Islet of Langerhans (tissue), 1 donor: ENCODE measurements at regions not wholly inside any gene's neighbourhood (a gene's known extent, or its start where the extent isn't known, plus 50 kb on each side); places are given as distances from the start of the nearest gene placed in this dataset.
"Not testable (repeated sequence)": the region's sequence is repeated elsewhere in the genome, so short reads cannot be mapped to it uniquely, and the experiment has no call there.

ENCODE experiments used
- FAIRE-seq: peaks from one replicate; lab custom pipeline; 2011; peaks lifted over from hg19 to GRCh38; lab: Jason Lieb, UNC

DNA sequence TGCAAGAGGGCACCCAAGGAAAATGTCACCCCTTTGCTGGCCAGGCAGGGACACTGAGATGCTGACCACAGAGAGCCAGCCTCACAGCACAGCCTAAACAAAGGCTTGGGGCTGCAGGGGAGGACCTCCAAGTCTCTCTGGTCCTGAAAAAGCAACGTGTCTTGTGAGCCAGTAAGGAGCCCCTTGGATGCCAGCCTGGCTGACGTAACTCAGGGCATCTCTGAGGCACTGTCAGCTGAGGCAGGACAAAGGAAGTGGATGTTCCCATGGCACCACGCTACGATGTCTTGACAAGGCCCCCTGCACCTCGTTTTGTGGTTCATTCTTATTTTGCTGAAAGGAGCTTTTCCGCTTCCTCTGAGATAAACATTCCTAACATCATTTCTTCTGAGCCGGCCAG lies 160.7 kb downstream of the OR4M2 start:
- no peak for FAIRE-seq

DNA sequence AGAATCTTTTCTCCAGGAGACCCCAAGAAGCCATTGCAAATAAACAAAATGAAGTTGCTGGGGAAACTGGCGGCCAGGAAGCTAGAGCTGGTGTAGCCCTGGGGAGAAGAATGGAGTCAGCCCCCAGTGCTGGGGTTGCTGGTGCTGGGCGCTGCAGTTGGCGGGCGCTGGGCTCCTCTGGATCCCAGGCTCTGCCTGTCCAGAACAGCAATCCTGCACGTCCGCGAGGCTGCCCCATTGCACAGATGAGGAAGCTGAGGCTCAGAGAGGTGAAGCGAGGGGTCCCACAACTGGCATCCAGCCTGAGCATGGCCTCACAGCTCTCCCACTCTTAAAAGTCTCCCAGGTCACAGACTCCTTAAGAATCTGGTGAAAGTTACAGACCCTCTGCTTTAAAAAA lies 161.1 kb downstream of the OR4M2 start:
- FAIRE-seq: no peak

DNA sequence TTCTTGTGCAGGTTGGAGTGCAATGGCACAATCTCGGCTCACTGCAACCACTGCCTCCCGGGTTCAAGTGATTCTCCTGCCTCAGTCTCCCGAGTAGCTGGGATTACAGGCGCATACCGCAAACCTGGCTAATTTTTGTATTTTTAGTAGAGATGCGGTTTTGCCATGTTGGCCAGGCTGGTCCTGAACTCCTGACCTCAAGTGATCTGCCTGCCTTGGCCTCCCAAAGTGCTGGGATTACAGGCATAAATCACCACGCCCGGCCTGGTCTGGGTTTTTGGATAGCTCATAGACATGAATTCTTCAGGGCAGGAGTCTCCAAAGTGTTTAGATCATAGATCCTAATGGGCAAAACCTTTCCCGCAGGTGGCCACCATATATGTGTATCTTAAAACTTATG lies 162.0 kb downstream of the OR4M2 start:
- FAIRE-seq: not testable (repeated sequence)

DNA sequence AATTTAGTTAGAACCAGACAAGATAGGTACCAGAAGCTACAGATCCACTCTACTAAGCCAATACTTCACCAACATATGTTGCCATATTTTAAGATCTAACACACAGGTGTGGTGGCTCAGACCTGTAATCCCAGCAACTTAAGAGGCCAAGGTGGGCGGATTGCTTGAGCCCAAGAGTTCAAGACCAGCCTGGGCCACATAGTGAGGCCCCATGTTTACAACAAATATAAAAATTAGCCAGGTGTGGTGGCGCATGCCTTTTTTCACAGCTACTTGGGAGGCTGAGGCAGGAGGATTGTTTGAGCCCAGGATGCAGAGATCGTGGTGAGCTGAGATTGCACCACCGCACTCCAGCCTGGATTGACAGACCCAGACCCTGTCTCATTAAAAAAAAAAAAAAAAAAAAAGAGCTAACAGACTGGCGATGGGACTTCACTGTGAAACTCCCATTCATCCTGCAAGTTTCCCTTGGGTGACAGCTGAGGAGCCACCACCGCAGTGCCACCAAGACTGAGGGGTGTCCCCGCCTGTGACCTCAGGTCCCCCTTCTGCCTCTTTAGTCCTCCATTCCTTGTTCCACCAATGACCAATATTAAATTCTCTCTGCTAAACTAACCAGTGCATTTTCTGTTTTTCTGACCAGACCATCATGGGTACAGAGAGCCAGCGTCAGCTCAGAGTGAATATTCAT lies 163.3 kb downstream of the OR4M2 start:
- no peak for FAIRE-seq

DNA sequence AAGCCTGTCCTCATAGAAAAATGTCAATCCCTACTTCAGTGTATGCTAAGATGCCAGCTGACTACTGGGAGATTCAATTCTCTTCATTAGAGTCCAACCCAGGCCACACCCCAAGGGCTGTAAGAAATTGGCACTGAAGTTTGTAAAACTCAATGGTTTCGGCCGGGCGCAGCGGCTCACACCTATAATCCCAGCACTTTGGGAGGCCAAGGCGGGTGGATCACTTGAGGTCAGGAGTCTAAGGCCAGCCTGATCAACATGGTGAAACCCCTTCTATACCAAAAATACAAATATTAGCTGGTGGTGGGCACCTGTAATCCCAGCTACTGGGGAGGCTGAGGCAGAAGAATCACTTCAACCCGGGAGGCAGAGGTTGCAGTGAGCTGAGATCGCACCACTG lies 169.2 kb downstream of the OR4M2 start:
- not testable (repeated sequence) for FAIRE-seq

DNA sequence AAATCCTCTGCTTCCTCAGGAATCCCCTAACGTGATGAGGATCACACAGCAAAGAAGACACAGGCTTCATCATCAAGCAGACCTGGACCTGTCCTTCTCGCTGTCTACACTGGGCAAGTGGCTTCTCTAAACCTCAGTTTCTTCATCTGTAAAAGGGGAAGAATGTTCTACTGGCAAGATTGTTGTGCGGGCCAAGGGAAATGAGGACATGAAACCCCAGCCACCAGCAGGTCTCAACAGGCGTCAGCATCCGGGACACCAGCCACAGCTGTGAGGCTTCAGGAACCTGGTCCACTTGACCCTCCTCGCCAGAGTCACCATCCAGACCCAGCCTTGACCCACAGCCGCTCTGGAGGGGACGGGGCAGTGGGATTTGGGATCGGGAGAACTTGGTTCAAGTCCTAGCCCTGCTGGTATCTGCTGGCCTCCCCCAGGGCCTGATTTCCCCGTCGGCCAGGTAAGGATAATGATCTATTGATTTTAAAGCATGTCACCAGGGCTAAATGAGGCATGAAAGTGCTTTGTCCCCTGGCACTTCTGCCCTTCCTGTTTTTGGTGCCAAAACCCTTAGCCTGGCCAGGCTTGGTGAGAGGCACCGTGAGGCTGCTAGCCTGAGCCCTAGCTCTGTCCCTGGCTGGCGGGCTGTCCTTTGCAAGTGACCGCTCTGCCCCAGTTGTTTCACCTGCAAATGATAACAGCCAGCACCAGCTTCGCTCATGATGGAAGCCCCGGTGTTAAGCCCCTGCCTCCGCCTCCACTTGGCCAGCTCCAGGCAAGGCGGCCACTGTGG lies 170.4 kb downstream of the OR4M2 start:
- FAIRE-seq: not testable (repeated sequence)

DNA sequence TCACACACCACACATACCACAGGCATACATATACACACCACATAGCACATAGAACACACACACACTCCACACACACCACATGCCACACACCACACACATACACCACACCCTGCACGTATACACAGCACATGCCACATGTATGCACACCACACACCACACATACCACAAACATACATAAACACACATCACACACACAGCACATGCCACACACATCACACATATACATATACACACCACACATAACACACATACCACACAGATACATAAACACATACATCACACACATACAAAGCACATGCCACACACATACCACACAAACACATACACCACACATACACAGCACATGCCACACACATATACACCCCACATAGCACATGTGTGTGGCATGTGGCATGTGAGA lies 171.1 kb downstream of the OR4M2 start:
- no peak for FAIRE-seq

DNA sequence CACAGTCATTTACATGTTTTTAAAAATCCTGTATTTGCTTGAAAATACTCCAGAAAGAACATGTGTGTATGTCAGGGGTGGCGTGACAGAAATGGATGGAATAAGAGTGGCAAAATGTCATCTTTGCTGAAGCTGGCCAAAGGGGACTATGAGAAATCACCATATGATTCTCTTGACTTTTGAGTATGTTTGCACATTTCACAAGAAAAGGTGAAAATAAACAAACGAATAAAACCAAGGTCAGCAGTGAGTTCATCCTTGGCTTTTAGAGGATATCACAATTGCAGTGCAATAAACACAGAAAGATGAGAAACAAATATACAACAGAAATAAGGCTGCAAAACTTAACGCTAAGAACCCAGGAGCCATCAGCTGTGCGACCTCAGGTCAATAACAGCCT lies 171.7 kb downstream of the OR4M2 start:
- FAIRE-seq: not testable (repeated sequence)

DNA sequence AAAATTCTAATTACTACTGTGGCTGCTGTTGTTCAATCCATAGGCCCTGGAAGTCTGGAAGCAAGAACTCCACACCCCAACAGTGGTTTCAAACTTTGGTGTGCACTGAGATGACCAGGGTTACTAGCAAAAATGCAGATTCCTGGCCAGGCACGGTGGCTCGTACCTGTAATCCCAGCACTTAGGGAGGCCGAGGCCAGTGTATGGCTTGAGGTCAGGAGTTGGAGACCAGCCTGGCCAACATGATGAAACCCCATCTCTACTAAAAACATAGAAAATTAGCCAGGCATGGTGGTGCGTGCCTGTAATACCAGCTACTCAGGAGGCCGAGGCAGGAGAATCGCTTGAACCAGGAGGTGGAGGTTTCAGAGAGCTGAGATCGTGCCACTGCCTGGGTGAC lies 172.2 kb downstream of the OR4M2 start:
- not testable (repeated sequence) for FAIRE-seq

DNA sequence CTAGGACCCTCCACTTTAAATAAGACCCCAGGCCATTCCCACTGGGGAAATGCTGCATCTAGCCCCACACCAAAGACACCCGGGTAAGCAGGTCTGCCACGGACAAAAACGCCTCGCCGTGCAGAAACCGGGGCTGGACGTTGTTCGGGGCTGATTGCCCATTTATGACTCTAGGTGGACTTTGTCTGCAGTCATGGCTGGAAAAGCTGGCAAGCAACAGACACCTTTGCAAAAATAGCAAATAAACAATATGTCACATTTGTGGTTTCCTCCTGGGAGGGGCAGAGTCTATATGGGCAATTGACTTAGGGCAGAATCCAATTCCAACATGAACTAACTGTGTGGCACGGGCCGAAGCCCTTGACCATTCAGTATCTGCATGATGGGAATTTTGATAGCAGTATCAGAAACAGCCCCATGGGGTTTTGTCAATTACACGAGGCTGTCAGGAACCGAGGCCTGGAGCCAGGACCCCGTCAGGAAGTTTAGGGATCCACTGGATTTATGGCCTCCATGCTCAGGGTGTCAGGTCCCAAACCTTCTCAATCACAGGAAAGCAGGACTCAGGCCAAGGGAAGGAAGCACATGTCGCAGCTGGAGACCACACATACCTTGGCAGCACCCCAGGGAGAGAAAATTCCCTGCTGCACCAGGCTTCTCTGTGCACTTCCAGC lies 172.8 kb downstream of the OR4M2 start:
- FAIRE-seq: not testable (repeated sequence)

DNA sequence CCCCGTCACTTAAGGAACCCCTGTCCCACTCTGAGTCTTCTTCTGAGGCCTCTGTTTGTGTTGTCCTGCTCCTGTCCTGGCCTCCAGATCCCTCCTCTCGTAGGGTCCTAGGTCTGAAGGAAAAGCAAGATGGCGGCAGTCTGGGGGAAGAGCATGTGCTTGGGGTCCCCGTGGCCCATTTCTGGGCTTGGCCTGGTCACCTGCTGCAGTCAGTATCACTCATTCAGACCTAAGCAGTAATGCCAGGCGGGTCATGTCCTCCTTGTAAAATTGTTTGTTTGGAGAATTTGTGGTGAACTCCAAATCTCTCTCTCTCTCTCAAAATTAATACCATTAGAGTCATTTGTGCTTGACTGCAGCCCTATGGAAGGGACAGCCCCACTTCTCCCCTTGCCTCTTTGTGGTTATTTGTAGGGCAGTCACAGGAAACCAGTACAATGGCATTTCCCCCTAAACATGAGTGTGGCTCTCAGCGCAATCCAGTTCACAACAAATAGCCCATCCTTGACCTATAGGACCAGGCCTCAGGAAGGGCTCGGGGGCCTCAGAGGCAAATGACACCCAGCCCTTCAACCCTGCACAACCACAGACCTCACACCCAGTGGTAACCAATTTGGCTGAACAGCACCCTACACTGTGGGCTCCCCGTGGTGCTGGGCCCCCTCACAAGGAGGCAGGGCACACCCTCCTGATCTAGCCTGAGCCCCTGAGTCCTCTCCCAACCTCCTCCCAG lies 173.5 kb downstream of the OR4M2 start:
- FAIRE-seq: no peak

DNA sequence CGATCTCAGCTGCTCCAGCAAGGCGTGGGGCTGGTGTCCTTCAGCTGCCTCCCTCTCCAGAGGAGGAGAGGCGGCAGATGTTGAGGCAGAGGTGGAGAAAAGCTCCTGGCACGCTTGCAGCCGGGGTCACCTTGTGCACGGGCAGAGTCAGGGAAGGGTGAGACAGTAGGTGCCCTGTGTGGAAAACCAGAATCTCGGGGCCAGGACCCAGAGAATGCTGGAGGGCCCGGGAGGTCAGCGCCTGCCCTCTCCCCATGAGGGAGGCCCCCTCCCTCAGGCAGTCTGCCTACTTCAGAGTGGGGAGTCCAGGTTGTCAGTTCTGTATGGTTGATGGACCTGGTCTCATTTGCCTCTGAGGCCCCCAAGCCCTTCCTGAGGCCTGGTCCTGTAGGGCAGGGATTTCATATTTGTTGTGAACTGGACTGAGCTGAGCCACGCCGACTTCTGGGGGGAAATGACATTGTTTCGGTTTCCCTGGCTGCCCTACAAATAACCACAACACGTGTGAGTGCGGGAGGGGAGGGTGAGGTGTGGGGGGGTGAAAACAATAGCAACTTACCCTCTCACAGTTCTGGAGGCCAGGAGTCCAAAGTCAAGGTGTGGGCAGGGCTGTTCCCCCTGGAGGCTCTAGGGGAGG lies 174.2 kb downstream of the OR4M2 start:
- not testable (repeated sequence) for FAIRE-seq

DNA sequence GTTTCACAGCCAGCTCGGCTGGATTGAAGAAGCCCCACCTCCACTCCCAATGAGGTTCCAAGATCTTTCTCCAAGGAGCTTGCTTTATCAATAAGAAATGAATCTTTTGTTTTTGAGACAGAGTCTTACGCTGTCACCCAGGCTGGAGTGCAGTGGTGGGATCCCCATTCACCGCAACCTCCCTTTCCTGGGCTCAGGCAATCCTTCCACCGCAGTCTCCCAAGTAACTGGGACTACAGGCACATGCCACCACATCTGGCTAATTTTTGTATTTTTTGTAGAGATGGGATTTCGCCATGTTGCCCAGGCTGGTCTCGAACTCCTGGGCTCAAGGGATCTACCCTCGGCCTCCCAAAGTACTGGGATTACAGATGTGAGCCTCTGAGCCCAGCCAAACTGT lies 175.3 kb downstream of the OR4M2 start:
- not testable (repeated sequence) for FAIRE-seq

DNA sequence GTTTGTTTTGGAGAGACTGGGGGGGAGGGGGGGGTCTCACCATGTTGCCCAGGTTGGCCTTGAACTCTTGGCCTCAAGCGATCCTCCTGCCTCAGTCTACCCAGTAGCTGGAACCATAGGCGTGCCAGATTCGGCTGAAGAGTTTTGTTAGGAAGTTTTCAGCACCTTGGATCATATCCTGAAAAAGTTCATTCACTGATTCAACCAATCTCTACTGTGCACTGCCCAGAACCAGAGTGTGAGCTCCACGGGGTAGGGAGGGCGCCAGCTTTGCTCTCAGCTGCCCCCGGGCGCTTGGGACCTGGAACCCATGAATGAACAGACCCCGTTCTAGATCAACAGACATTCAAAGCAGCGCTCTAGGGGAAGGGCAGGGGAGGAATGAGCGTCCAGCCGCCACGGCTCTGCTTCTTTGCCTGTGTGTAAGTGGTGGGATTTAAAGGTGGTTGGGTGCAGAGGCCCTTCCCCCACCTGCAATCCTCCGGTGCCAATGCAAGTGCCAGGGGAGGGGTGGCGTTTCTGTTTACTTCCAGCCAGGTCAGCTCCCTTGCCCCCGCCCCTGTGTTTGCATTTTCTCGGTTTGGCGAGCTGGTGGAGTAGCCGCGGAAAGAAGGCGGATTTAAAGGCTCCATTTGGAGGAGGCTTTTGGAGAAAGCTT lies 176.2 kb downstream of the OR4M2 start:
- FAIRE-seq: not testable (repeated sequence)

DNA sequence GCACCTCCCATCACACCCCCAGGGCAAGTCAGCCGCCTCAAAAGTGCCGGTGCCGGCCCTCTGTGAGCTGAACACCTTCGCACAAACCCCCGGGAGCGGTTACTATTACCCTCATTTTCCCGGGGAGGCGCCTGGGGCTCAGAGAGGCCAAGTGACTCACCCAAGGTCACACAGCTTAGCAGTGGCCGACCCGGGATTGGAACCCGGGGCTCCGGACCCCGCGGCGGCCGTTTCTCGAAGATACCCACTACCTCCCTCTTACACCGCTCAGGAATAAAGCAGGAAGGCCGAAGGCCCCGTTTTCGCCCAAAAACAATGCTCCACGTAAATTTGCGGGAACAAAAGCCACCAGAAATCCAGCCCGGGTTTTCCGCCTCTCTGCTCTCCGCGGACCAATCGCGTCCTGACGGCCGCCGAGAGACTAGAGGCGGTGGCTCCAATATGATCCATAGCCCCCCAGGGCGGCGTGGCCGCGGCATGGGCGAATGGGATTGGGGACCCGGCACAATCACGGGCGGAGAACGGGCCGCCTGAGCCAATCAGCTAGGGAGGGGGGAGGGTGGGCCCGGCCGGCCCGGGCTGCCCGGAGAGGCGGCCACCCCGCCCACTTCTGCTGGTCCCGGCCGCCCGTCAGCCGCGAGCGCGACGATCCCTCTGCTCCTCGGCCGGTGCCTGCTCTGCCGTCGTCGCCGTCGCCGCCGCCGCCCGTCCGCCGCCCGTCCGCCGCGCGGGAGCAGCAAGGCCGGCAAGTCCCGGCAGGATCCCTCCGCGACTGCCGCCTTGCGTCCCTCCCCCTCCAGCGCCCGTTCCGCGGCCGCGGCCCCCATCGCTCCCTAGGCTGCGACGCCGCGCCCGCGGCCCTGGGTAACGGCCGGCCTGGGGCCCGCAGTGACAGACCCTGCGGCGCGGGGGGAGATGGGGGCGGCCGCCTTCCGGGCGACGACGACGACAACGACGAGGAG lies 177.0 kb downstream of the OR4M2 start:
- FAIRE-seq: no peak

DNA sequence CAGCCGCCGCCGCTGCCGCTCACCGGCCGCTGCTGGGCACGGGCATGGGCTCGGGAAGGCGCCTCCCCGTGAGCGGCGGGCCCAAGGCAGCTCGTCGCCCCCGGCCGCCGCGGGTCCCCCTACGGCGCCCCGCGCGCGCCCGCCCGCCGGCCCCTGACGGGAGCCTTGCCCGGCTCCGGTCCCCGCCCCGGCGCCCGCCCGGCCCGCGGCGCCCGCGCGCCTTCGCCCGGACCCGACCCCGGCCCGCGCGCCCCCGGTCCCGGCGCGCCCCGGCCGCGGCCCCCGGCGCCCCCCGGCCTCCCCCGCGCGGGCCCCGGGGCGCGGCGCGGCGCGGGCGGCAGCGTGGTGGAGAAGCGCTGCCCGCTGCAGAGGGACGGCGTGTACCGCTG lies 177.7 kb downstream of the OR4M2 start:
- no peak for FAIRE-seq

DNA sequence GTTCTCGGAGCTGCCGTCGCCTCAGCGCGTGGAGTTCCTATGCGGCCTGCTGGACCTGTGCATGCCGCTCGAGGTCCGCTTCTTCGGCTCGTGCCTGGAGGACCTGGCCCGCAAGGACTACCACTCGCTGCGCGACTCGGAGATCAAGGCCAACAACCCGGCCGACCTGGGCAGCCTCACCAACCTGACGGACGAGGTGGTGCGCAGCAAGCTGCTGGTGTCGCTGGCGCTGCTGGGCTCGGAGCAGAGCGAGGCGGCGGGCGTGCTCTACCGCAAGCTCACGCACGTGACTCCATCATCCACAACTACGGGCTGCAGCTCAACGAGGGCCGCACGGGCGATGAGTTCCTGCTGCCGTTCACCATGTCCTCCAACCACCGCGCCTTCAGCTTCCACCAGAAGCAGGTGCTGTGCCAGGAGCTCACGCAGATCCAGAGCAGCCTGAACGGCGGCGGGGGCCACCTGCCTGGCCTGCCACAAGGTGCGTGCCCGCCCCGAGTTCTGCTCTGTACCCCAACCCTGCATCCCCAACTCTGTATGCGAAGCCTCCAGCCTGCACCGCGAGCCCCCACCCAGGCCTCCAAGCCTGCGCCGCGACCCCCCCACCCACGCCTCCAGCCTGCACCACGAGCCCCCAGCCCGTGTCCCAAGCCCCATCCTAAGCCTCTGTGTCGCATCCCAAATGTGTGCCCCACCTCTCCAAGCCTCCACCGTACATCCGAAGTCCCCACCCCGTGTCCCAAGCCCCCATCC lies 178.2 kb downstream of the OR4M2 start:
- no peak for FAIRE-seq

DNA sequence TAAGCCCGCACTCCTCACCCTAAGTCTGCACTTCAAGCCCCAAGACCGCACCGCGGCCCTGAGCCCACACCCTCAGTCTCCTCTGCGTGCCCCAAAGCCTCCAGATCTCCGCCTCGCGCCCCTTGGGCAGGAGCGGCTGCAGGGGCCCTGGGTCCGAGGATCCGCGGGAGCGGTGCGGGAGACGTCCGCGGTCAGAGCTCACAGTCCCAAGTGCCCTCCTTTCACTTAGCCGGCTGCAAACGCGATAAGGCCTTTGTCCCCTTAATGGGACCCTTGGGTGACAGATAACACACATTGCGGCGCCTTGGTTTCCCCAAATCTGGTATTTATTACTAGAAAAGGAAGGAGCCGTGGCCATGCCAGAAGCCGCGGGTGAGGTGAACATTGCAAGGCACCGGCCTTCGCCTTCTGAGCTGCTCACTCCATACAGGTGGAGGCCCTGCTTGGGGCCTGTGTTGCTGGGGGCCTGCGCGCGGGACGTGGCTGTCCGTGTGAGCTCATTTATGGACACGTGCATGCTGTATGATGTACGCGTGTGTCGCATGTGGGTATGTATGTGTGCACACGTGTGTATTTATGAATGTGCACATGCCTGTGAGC lies 178.9 kb downstream of the OR4M2 start:
- not testable (repeated sequence) for FAIRE-seq

DNA sequence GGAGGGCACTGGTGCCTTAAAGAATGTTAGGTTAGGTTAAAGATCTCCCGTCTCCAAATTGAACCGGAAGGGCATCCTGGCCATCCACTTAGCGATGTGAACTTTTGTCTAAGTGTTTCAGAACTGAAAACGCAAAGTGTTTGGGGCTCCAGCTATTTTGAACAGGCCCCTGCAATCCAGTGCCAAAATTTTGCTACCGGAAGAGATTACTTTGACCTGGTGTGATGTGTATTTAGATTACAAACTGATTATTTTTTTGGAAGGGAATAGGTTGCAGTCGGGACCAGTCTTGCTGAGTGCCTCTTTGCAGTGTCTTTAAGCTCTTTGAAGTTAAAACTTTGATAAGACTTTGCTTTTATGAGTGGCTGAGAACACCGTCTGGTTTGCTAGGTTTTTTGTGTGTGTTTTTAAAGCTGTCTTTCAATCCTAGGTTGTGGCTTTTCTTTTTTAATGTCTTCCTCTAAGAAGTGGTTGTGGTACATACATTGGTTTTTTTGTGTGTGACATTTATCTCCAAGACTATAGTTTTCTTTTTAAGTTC lies 179.6 kb downstream of the OR4M2 start:
- FAIRE-seq: no peak
